GM19351 (cell line): ENCODE measurements at regions not wholly inside any gene's neighbourhood (a gene's known extent, or its start where the extent isn't known, plus 50 kb on each side); places are given as distances from the start of the nearest gene placed in this dataset.
A peak's percentile ranks its signal among the peaks of the same experiment; 100 is the strongest.

Experiments
- ATAC-seq: cut with Tn5 transposase; IDR thresholded peaks from one replicate; pipeline ENCODE4 v1.9.1; 2021; ENCODE audit warnings: mild to moderate bottlenecking, moderate library complexity; ENCODE audit not compliant: unreplicated experiment

GRCh38 chr2:217722883-217723472 is 279.8 kb downstream of the TNS1 start:
- ATAC-seq, result no peak

GRCh38 chr2:217717646-217718045 is 285.1 kb downstream of the TNS1 start:
- ATAC-seq, result no peak

- no peak for ATAC-seq
These were observed 287.3 kb downstream of the TNS1 start for GRCh38 chr2:217715484-217715883.

GRCh38 chr2:217714287-217714751 is 288.5 kb downstream of the TNS1 start:
- ATAC-seq, result no peak

GRCh38 chr2:217713395-217714286 is 289.2 kb downstream of the TNS1 start:
- ATAC-seq, result peak; percentile 69

GRCh38 chr2:217712431-217712830 is 290.4 kb downstream of the TNS1 start:
- ATAC-seq, result no peak

- ATAC-seq, result no peak
These were observed 291.6 kb downstream of the TNS1 start for GRCh38 chr2:217711188-217711587.

- ATAC-seq, result no peak
These were observed 292.5 kb downstream of the TNS1 start for GRCh38 chr2:217710211-217710765.

- ATAC-seq, result no peak
These were observed 293.2 kb downstream of the TNS1 start for GRCh38 chr2:217709478-217710210.

- no peak for ATAC-seq
These were observed 295.6 kb downstream of the TNS1 start for GRCh38 chr2:217707131-217707611.

GRCh38 chr2:217706513-217706912 is 296.3 kb downstream of the TNS1 start:
- ATAC-seq, result no peak

- ATAC-seq, result no peak
These were observed 296.7 kb downstream of the TNS1 start for GRCh38 chr2:217706095-217706494.

- no peak for ATAC-seq
These were observed 297.3 kb downstream of the TNS1 start for GRCh38 chr2:217705461-217705860.

- ATAC-seq, result no peak
These were observed 298.8 kb downstream of the TNS1 start for GRCh38 chr2:217703999-217704398.

- ATAC-seq, result no peak
These were observed 299.7 kb downstream of the TNS1 start for GRCh38 chr2:217703102-217703501.

GRCh38 chr2:217701622-217702021 is 301.2 kb downstream of the TNS1 start:
- ATAC-seq, result no peak

- no peak for ATAC-seq
These were observed 304.1 kb downstream of the TNS1 start for GRCh38 chr2:217698691-217699090.

- no peak for ATAC-seq
These were observed 307.7 kb downstream of the TNS1 start for GRCh38 chr2:217695033-217695520.

GRCh38 chr2:217694291-217694690 is 308.5 kb downstream of the TNS1 start:
- no peak for ATAC-seq

GRCh38 chr2:217693363-217693762 is 309.4 kb downstream of the TNS1 start:
- no peak for ATAC-seq
